ENCODE measurements at regions not wholly inside any gene's neighbourhood (a gene's known extent, or its start where the extent isn't known, plus 50 kb on each side); places are given as distances from the start of the nearest gene placed in this dataset.

GRCh38 chr9:26439061-26439624, 453.5 kb downstream of the CAAP1 start:
- TF ChIP-seq POLR2AphosphoS5 (IDR thresholded peaks at IDR 0.05; ENCODE audit: low read depth, low read length) (no peak), REST (IDR thresholded peaks at IDR 0.05; ENCODE audit: insufficient read depth in 1 of 2, low read depth in 2 of 2, low read length in 2 of 2) (no peak), TAF1 (IDR thresholded peaks at IDR 0.05; ENCODE audit: borderline replicate concordance, insufficient read depth, low read length) (no peak), SIN3A (IDR thresholded peaks at IDR 0.05; ENCODE audit: borderline replicate concordance, insufficient read depth, low read length) (no peak), FOXP2 (optimal IDR thresholded peaks at IDR 0.05; ENCODE audit: borderline replicate concordance, extremely low read depth, extremely low read length, insufficient read depth) (no peak)

Data from PFSK-1 (cell line).